Right renal cortex interstitium (tissue), 3 donors: ENCODE measurements at regions not wholly inside any gene's neighbourhood (a gene's known extent, or its start where the extent isn't known, plus 50 kb on each side); places are given as distances from the start of the nearest gene placed in this dataset.
"Not testable (repeated sequence)": the region's sequence is repeated elsewhere in the genome, so short reads cannot be mapped to it uniquely, and the experiment has no call there.

ENCODE experiments used
- DNase-seq, 3 donors: peaks; one replicate each; pipeline ENCODE4 v3.0.0-alpha.2; 2013; ENCODE audit warnings: low read depth in 3 of 3, low spot score in 2 of 3

DNA sequence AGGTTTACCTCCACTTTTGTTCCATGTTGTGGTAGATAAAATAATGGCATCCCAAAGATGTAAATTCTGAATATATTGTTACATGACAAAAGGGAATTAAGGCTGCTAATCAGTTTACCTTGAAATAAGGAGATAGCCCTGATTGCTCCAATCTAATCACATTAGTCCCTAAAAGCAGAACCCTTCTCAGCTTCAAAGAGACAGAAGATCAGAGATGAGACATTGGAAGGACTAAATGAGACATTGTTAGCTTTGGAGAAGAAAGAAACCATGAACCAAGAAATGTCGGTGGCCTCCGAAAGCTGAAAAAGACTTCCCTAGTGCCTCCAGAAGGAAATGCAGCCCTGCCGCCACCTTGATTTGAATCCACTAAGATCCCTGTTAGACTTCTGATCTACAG lies 82.8 kb upstream of the PARP8 start:
- no peak for DNase-seq

- DNase-seq, result not testable (repeated sequence)
Observed at GRCh38 chr5:50588471-50588870, 78.0 kb upstream of the PARP8 start.

GRCh38 chr5:50590444-50591189 lies 75.8 kb upstream of the PARP8 start:
- DNase-seq, result not testable (repeated sequence)

DNA sequence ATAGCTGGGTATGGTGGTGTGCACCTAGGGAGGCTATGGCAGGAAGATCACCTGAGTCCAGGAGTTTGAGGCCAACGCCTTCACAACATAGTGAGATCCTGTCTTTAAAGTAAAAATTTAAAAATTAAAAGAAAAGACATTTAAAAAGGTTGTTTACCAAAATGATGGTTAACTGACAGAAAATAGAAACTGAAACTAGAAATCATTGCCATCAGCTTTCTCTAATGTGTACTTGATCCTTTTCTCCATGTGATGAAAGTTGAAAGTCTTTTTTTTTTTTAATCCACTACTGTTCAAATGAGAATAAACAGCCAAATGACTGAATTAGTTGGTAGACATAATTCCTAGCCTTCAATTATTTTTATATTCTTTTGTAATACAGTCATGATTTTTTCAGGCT lies 75.1 kb upstream of the PARP8 start:
- DNase-seq, result not testable (repeated sequence)

DNA sequence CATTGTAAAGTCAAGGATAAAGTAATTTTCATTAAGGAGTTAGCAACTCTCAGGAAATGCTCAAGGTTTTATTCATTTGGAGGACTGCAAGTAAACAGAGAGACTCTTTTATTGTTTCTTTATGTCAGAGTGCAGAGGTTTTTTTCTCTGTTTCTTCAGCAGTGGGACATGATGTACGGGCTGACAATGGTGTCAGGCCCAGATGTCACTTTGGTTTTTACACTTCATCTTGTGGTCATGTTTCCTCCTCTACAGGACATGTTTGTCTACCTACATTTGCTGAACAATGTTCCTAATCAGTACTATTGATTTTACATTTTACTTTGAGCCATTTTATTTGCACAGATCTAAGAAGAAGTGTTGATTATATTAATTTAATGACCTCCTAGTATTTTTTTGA lies 72.8 kb upstream of the PARP8 start:
- no peak for DNase-seq

GRCh38 chr5:50595199-50595598 lies 71.2 kb upstream of the PARP8 start:
- DNase-seq, result no peak

DNA sequence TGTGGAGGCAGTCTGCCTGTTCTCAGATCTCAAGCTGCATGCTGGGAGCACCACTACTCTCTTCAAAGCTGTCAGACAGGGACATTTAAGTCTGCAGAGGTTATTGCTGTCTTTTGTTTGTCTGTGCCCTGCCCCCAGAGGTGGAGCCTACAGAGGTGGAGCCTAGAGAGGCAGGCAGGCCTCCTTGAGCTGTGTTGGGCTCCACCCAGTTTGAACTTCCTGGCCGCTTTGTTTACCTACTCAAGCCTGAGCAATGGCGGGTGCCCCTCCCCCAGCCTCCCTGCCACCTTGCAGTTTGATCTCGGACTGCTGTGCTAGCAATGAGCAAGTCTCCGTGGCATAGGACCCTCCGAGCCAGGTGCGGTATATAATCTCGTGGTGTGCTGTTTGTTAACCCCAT lies 64.9 kb upstream of the PARP8 start:
- not testable (repeated sequence) for DNase-seq

GRCh38 chr5:50606179-50606578 lies 60.3 kb upstream of the PARP8 start:
- DNase-seq, result no peak

- DNase-seq, result not testable (repeated sequence)
Observed at GRCh38 chr5:50607456-50607855, 59.0 kb upstream of the PARP8 start.

GRCh38 chr5:50607953-50608705 lies 58.3 kb upstream of the PARP8 start:
- DNase-seq, result not testable (repeated sequence)

DNA sequence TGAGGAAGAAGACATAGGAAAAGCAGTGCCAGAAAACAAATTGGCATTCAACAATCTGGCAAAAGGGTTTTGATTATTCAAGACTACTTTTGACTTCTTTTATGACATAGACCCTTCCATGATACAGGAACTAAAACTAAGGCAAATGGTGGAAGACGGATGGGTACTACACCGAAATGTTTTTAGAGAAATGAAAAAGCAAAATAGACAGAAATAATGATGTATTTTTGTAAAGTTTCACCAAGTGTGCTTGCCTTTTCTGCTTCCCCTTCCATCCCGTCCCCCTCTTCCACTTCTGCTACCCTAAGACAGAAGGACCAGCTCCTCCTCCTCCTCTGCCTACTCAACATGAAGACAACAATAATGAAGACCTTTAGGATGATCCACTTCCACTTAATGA lies 53.4 kb upstream of the PARP8 start:
- DNase-seq, result not testable (repeated sequence)
